H9 (cell line): ENCODE measurements at regions not wholly inside any gene's neighbourhood (a gene's known extent, or its start where the extent isn't known, plus 50 kb on each side); places are given as distances from the start of the nearest gene placed in this dataset.

ENCODE experiments used
- DNase-seq: peaks from one replicate; pipeline ENCODE4 v3.0.0-alpha.2; 2017
- H2AFZ ChIP-seq: one replicate; pipeline ENCODE4 v1.6.1; 2013; ENCODE audit warnings: mild to moderate bottlenecking, low read length, control low read depth, moderate library complexity
- H2AK5ac ChIP-seq: 2 replicates; pipeline ENCODE4 v1.6.1; 2013; ENCODE audit warnings: low read length, control low read depth, mixed read lengths; ENCODE audit not compliant: insufficient read length
- H2BK120ac ChIP-seq: one replicate; pipeline ENCODE4 v1.6.1; 2013; ENCODE audit warnings: low read depth, mild to moderate bottlenecking, low read length, control low read depth, inconsistent platforms; ENCODE audit not compliant: poor library complexity, severe bottlenecking
- H2BK12ac ChIP-seq: 2 replicates; pipeline ENCODE4 v1.6.1; 2013; ENCODE audit warnings: low read length, control low read depth, mixed read lengths, low read depth; ENCODE audit not compliant: insufficient read length
- H2BK15ac ChIP-seq: 2 replicates; pipeline ENCODE4 v1.6.1; 2013; ENCODE audit warnings: low read depth, low read length, control low read depth
- H2BK20ac ChIP-seq: one replicate; pipeline ENCODE4 v1.6.1; 2013; ENCODE audit warnings: low read depth, mild to moderate bottlenecking, low read length, control low read depth, inconsistent platforms; ENCODE audit not compliant: poor library complexity, severe bottlenecking
- H2BK5ac ChIP-seq: 2 replicates; pipeline ENCODE4 v1.6.1; 2013; ENCODE audit warnings: low read length, control low read depth, mixed read lengths; ENCODE audit not compliant: insufficient read length
- H3K14ac ChIP-seq: 2 replicates; pipeline ENCODE4 v1.6.1; 2013; ENCODE audit warnings: low read length, control low read depth; ENCODE audit not compliant: insufficient read depth
- H3K18ac ChIP-seq: 2 replicates; pipeline ENCODE4 v1.6.1; 2013; ENCODE audit warnings: low read depth, mild to moderate bottlenecking, mixed read lengths, low read length, control low read depth; ENCODE audit not compliant: insufficient read length
- H3K23ac ChIP-seq: 2 replicates; pipeline ENCODE4 v1.6.1; 2013; ENCODE audit warnings: low read length, control low read depth, mixed read lengths, low read depth; ENCODE audit not compliant: insufficient read length
- H3K23me2 ChIP-seq: 2 replicates; pipeline ENCODE4 v1.6.1; 2013; ENCODE audit warnings: low read depth, mild to moderate bottlenecking, mixed read lengths, low read length, control low read depth; ENCODE audit not compliant: insufficient read length, poor library complexity, severe bottlenecking
- H3K27ac ChIP-seq: 2 replicates; pipeline ENCODE4 v1.5.1; 2013; ENCODE audit warnings: low read length, control low read depth, mixed read lengths, low read depth; ENCODE audit not compliant: insufficient read length
- H3K27me3 ChIP-seq: 2 replicates; pipeline ENCODE4 v1.6.1; 2013; ENCODE audit warnings: low read length, control low read depth, inconsistent platforms; ENCODE audit not compliant: insufficient read depth
- H3K4ac ChIP-seq: 2 replicates; pipeline ENCODE4 v1.6.1; 2013; ENCODE audit warnings: low read depth, mild to moderate bottlenecking, control low read depth, inconsistent platforms, low read length, moderate library complexity
- H3K4me1 ChIP-seq: 2 replicates; pipeline ENCODE4 v1.6.1; 2013; ENCODE audit warnings: low read length, control low read depth, inconsistent platforms; ENCODE audit not compliant: insufficient read depth
- H3K4me2 ChIP-seq: 2 replicates; pipeline ENCODE4 v1.6.1; 2013; ENCODE audit warnings: low read length, control low read depth, mixed read lengths; ENCODE audit not compliant: insufficient read length, insufficient read depth
- H3K56ac ChIP-seq: 2 replicates; pipeline ENCODE4 v1.6.1; 2013; ENCODE audit warnings: low read depth, mild to moderate bottlenecking, mixed read lengths, low read length, control low read depth; ENCODE audit not compliant: insufficient read length
- H3K79me1 ChIP-seq: 2 replicates; pipeline ENCODE4 v1.6.1; 2013; ENCODE audit warnings: low read depth, mild to moderate bottlenecking, moderate library complexity, low read length, control low read depth, inconsistent platforms; ENCODE audit not compliant: insufficient read depth, poor library complexity, severe bottlenecking
- H3K79me2 ChIP-seq: 2 replicates; pipeline ENCODE4 v1.6.1; 2013; ENCODE audit warnings: low read length, control low read depth, inconsistent platforms; ENCODE audit not compliant: insufficient read depth
- H3K9ac ChIP-seq: 2 replicates; pipeline ENCODE4 v1.6.1; 2013; ENCODE audit warnings: low read length, control low read depth, mixed read lengths; ENCODE audit not compliant: insufficient read length; ENCODE audit errors: extremely low read depth
- H3K9me3 ChIP-seq: one replicate; pipeline ENCODE4 v1.6.1; 2013; ENCODE audit warnings: low read depth, low read length, inconsistent platforms; ENCODE audit not compliant: control insufficient read depth
- H3T11ph ChIP-seq: one replicate; pipeline ENCODE4 v1.6.1; 2013; ENCODE audit warnings: mild to moderate bottlenecking, low read length, control low read depth, inconsistent platforms
- H4K20me1 ChIP-seq: one replicate; pipeline ENCODE4 v1.6.1; 2013; ENCODE audit not compliant: control insufficient read depth, insufficient read length, insufficient read depth
- H4K5ac ChIP-seq: 2 replicates; pipeline ENCODE4 v1.6.1; 2013; ENCODE audit warnings: low read depth, mild to moderate bottlenecking, mixed read lengths, low read length, control low read depth; ENCODE audit not compliant: insufficient read length
- H4K8ac ChIP-seq: replicated peaks from 2 replicates; pipeline ENCODE4 v1.6.1; 2013; ENCODE audit warnings: low read length, control low read depth, mixed read lengths, low read depth; ENCODE audit not compliant: insufficient read length
- H4K91ac ChIP-seq: 2 replicates; pipeline ENCODE4 v1.6.1; 2013; ENCODE audit warnings: low read depth, mild to moderate bottlenecking, moderate library complexity, mixed read lengths, low read length, control low read depth; ENCODE audit not compliant: insufficient read length
- H3K27ac Mint-ChIP-seq, 3 experiments: 2 replicates in 2 of 3; 3 replicates in 1 of 3; pipeline ENCODE4 v1.8.0; 2020 to 2021; ENCODE audit warnings: mixed read lengths in 3 of 3, mild to moderate bottlenecking in 1 of 3, moderate library complexity in 1 of 3
- H3K27me3 Mint-ChIP-seq: 2 replicates; pipeline ENCODE4 v1.8.0; 2021; ENCODE audit warnings: low read depth, mild to moderate bottlenecking, moderate library complexity, mixed read lengths
- H3K36me3 Mint-ChIP-seq, 3 experiments: 2 replicates in 2 of 3; 3 replicates in 1 of 3; pipeline ENCODE4 v1.8.0; 2020 to 2021; ENCODE audit warnings: low read depth in 3 of 3, mixed read lengths in 3 of 3; ENCODE audit not compliant: insufficient read depth in 1 of 3
- H3K4me1 Mint-ChIP-seq, 2 experiments: 2 replicates each; pipeline ENCODE4 v1.8.0; 2020; ENCODE audit warnings: mixed read lengths in 2 of 2
- H3K4me3 Mint-ChIP-seq, 2 experiments: 2 replicates in 1 of 2; 3 replicates in 1 of 2; pipeline ENCODE4 v1.8.0; 2020 to 2021; ENCODE audit warnings: mild to moderate bottlenecking in 2 of 2, mixed read lengths in 2 of 2, moderate library complexity in 1 of 2
- H3K9me3 Mint-ChIP-seq, 2 experiments: 2 replicates in 1 of 2; 3 replicates in 1 of 2; pipeline ENCODE4 v1.8.0; 2020; ENCODE audit warnings: mild to moderate bottlenecking in 2 of 2, mixed read lengths in 2 of 2, moderate library complexity in 1 of 2
- WGBS: extraction: QIAGEN DNeasy Blood & Tissue Kit; methylation state at CpG from one replicate; pipeline ENCODE4 v1.1.7; 2013; ENCODE audit warnings: missing lambda C conversion rate, low lambda C conversion rate, mixed read lengths; ENCODE audit not compliant: insufficient read length; ENCODE audit errors: extremely low coverage; 5-methylcytosine and 5-hydroxymethylcytosine counted together
- TF ChIP-seq, protein P1 (sequence below): fragments of 200-600 bp; sonication (generic); conservative IDR thresholded peaks from 3 replicates; pipeline ENCODE4 v1.8.0; 2021; ENCODE audit warnings: antibody characterized with exemption, mild to moderate bottlenecking

DNA sequence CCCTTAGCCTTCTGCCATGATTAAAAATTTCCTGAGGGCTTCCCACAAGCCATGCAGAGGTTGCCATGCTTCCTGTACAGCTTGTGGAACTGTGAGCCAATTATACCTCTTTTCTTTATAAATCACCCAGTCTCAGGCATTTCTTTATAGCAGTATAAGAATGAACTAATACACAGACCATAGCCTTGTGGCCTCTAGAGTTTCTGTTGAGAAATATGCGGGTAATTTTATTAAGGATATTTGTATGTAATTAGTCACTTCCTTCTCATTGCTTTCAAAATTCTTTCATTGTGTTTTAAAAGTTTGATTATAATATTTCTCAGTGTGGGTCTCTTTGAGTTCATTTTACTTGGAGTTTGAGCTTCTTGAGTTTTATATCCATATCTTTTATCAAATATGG is 484.9 kb downstream of the COL12A1 start:
- Histone ChIP-seq H3K27me3 (no peaks in the 10 kb centered on the region), H2BK120ac (no peak overlapping the region), H3K18ac (no peak overlapping the region), H2BK12ac (no peak overlapping the region), H2AK5ac (no peak overlapping the region), H3T11ph (no peak overlapping the region), H3K14ac (no peak overlapping the region), H3K4ac (no peak overlapping the region), H3K9me3 (no peaks in the 10 kb centered on the region), H3K27ac (no peak overlapping the region), H2BK5ac (no peak overlapping the region), H3K79me2 (no peaks in the 10 kb centered on the region), H3K56ac (no peak overlapping the region), H3K9ac (no peak overlapping the region), H2BK15ac (no peak overlapping the region), H3K23me2 (no peaks in the 10 kb centered on the region), H2BK20ac (no peak overlapping the region), H4K5ac (no peak overlapping the region), H4K8ac (no peak overlapping the region), H2AFZ (no peak overlapping the region), H3K4me1 (no peaks in the 10 kb centered on the region), H3K4me2 (no peak overlapping the region), H3K23ac (no peak overlapping the region), H4K91ac (no peak overlapping the region), H4K20me1 (no peaks in the 10 kb centered on the region), H3K79me1 (no peaks in the 10 kb centered on the region)
- no peak overlapping the region for H3K27ac Mint-ChIP-seq
- H3K9me3 Mint-ChIP-seq = no peaks in the 10 kb centered on the region
- no peak overlapping the region for H3K4me3 Mint-ChIP-seq
- no CpG with 5 or more reads among the region's 1 CpG for WGBS
- H3K27me3 Mint-ChIP-seq = no peaks in the 10 kb centered on the region
- H3K4me1 Mint-ChIP-seq = no peaks in the 10 kb centered on the region
- TF ChIP-seq, protein P1, sequence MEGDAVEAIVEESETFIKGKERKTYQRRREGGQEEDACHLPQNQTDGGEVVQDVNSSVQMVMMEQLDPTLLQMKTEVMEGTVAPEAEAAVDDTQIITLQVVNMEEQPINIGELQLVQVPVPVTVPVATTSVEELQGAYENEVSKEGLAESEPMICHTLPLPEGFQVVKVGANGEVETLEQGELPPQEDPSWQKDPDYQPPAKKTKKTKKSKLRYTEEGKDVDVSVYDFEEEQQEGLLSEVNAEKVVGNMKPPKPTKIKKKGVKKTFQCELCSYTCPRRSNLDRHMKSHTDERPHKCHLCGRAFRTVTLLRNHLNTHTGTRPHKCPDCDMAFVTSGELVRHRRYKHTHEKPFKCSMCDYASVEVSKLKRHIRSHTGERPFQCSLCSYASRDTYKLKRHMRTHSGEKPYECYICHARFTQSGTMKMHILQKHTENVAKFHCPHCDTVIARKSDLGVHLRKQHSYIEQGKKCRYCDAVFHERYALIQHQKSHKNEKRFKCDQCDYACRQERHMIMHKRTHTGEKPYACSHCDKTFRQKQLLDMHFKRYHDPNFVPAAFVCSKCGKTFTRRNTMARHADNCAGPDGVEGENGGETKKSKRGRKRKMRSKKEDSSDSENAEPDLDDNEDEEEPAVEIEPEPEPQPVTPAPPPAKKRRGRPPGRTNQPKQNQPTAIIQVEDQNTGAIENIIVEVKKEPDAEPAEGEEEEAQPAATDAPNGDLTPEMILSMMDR = no peak
- no peak for DNase-seq
- H3K36me3 Mint-ChIP-seq = no peaks in the 10 kb centered on the region
